GM12891 (cell line): ENCODE measurements at regions not wholly inside any gene's neighbourhood (a gene's known extent, or its start where the extent isn't known, plus 50 kb on each side); places are given as distances from the start of the nearest gene placed in this dataset.
"Not testable (repeated sequence)": the region's sequence is repeated elsewhere in the genome, so short reads cannot be mapped to it uniquely, and the experiment has no call there.

Source experiments
- POLR2A ChIP-seq: IDR thresholded peaks from 2 replicates; pipeline ENCODE4 v1.6.1; 2011; ENCODE audit warnings: low read depth, low read length, control low read depth
- POLR2AphosphoS5 ChIP-seq: IDR thresholded peaks from 2 replicates; pipeline ENCODE4 v1.6.1; 2011; ENCODE audit warnings: low read depth, low read length, control low read depth
- SPI1 ChIP-seq: IDR thresholded peaks from 2 replicates; pipeline ENCODE4 v1.6.1; 2011; ENCODE audit warnings: low read depth, low read length, control low read depth

GRCh38 chr6:94687255-94687654, 890.1 kb upstream of the MANEA start:
- not testable (repeated sequence) for TF ChIP-seq POLR2AphosphoS5, SPI1, POLR2A
